Daoy (cell line): ENCODE measurements at regions not wholly inside any gene's neighbourhood (a gene's known extent, or its start where the extent isn't known, plus 50 kb on each side); places are given as distances from the start of the nearest gene placed in this dataset.

Source experiments
- DNase-seq: peaks from one replicate; pipeline ENCODE4 v3.0.0-alpha.2; 2015; ENCODE audit warnings: low read depth

- no peak for DNase-seq
Measured at GRCh38 chr4:132540268-132540667, 608.8 kb upstream of the PCDH10 start.

GRCh38 chr4:132540797-132541196 lies 608.3 kb upstream of the PCDH10 start:
- DNase-seq, result no peak

- DNase-seq, result no peak
Measured at GRCh38 chr4:132542228-132542627, 606.9 kb upstream of the PCDH10 start.

GRCh38 chr4:132548463-132548862 lies 600.6 kb upstream of the PCDH10 start:
- DNase-seq, result no peak

- no peak for DNase-seq
Measured at GRCh38 chr4:132556316-132556715, 592.8 kb upstream of the PCDH10 start.

- DNase-seq, result no peak
Measured at GRCh38 chr4:132557660-132558059, 591.4 kb upstream of the PCDH10 start.

- DNase-seq, result no peak
Measured at GRCh38 chr4:132564920-132565319, 584.2 kb upstream of the PCDH10 start.

GRCh38 chr4:132565542-132565941 lies 583.6 kb upstream of the PCDH10 start:
- DNase-seq, result no peak

- peak; percentile 14 for DNase-seq
Measured at GRCh38 chr4:132572210-132572609, 576.9 kb upstream of the PCDH10 start.

- no peak for DNase-seq
Measured at GRCh38 chr4:132587626-132588025, 561.5 kb upstream of the PCDH10 start.

- no peak for DNase-seq
Measured at GRCh38 chr4:132592340-132592739, 556.8 kb upstream of the PCDH10 start.

GRCh38 chr4:132592850-132593249 lies 556.2 kb upstream of the PCDH10 start:
- DNase-seq, result no peak

- no peak for DNase-seq
Measured at GRCh38 chr4:132593717-132594400, 555.2 kb upstream of the PCDH10 start.

GRCh38 chr4:132596186-132596585 lies 552.9 kb upstream of the PCDH10 start:
- no peak for DNase-seq

GRCh38 chr4:132605551-132605950 lies 543.5 kb upstream of the PCDH10 start:
- DNase-seq, result no peak

GRCh38 chr4:132614682-132615081 lies 534.4 kb upstream of the PCDH10 start:
- DNase-seq, result no peak

GRCh38 chr4:132619968-132620367 lies 529.1 kb upstream of the PCDH10 start:
- no peak for DNase-seq

GRCh38 chr4:132642016-132642817 lies 506.9 kb upstream of the PCDH10 start:
- peak; percentile 5 for DNase-seq

GRCh38 chr4:132646186-132646585 lies 502.9 kb upstream of the PCDH10 start:
- DNase-seq, result peak; percentile 0

- no peak for DNase-seq
Measured at GRCh38 chr4:132651196-132651595, 497.9 kb upstream of the PCDH10 start.

GRCh38 chr4:132660181-132660580 lies 488.9 kb upstream of the PCDH10 start:
- DNase-seq, result no peak

GRCh38 chr4:132662456-132662855 lies 486.6 kb upstream of the PCDH10 start:
- no peak for DNase-seq

GRCh38 chr4:132669786-132670185 lies 479.3 kb upstream of the PCDH10 start:
- no peak for DNase-seq
